Spleen (tissue), 7 donors: ENCODE measurements at regions not wholly inside any gene's neighbourhood (a gene's known extent, or its start where the extent isn't known, plus 50 kb on each side); places are given as distances from the start of the nearest gene placed in this dataset.
A peak's percentile ranks its signal among the peaks of the same experiment; 100 is the strongest.

Experiments used
- POLR2AphosphoS5 ChIP-seq, 3 donors: sonication (generic); formaldehyde crosslinking; IDR thresholded peaks; one replicate each; pipeline ENCODE4 v1.5.1; 2017; ENCODE audit warnings: antibody characterized with exemption in 3 of 3
- TF ChIP-seq, protein P1 (sequence below), 11 experiments: fragments of 200-600 bp in 7 of 11; fragments of 450-650 bp in 4 of 11; sonication (generic) in 4 of 11; IDR thresholded peaks in 8 of 11; conservative IDR thresholded peaks in 3 of 11; 1 replicate in 7 of 11; 2 replicates in 4 of 11; pipeline versions ENCODE4 v1.4.0 to v1.8.0; 2016 to 2021; ENCODE audit warnings: antibody characterized with exemption in 11 of 11, inconsistent platforms in 4 of 11, mild to moderate bottlenecking in 1 of 11
- donor health status: DM: no; HTN: no; CAD: no; lungs with moderate emphysema.
- donor health status: DM: no; HTN: no; CAD: no.
- donor health status: DM: no; HTN: no; CAD: no.

DNA sequence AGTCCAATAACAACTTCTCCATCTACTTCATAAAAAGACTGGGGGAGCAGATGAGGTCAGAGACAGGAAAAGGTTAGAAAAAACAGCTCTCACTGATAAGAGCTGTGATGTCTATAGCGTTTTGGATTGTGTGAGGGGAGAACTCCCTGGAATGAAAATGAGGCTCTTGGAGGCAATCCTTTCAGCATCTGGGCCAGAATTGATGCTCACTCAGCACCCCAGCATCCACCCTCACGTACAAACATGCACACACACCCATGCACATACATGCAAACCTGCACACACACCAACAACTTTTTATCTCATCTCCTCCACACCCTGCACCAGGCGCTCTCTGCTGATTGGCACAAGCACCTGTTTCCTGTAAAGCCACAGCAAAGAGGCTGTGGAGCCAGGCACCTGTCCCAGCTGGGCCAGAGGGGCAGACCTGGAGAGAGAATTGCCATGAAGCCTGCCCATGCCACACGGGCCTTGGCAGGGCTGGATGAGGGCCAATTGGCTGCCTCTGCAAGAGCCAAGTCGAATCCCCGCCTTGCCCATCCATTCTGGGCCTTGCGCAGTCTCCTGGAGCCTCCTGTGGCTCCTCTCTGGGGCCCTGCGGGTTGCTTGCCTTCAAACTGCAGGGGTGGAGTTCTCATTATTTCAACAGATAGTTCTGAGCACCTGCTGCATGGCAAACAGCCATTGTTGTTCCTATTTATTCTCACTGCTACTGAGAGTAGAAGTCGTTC is 53.1 kb downstream of the SYNE3 start:
- TF ChIP-seq, protein P1, sequence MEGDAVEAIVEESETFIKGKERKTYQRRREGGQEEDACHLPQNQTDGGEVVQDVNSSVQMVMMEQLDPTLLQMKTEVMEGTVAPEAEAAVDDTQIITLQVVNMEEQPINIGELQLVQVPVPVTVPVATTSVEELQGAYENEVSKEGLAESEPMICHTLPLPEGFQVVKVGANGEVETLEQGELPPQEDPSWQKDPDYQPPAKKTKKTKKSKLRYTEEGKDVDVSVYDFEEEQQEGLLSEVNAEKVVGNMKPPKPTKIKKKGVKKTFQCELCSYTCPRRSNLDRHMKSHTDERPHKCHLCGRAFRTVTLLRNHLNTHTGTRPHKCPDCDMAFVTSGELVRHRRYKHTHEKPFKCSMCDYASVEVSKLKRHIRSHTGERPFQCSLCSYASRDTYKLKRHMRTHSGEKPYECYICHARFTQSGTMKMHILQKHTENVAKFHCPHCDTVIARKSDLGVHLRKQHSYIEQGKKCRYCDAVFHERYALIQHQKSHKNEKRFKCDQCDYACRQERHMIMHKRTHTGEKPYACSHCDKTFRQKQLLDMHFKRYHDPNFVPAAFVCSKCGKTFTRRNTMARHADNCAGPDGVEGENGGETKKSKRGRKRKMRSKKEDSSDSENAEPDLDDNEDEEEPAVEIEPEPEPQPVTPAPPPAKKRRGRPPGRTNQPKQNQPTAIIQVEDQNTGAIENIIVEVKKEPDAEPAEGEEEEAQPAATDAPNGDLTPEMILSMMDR (IDR thresholded peaks at IDR 0.05 in 8 of 11, conservative IDR thresholded peaks at IDR 0.05 in 3 of 11), result no peak
- peak; percentile 67 to 73 (median 68) for TF ChIP-seq POLR2AphosphoS5 (IDR thresholded peaks at IDR 0.05)
